B cell (primary cell): ENCODE measurements at regions not wholly inside any gene's neighbourhood (a gene's known extent, or its start where the extent isn't known, plus 50 kb on each side); places are given as distances from the start of the nearest gene placed in this dataset.

Source experiments
- ATAC-seq: fragments of 200-7000 bp; cut with Tn5 transposase; one replicate; pipeline ENCODE4 v1.10.0; 2021; ENCODE audit warnings: low read depth, mild to moderate bottlenecking, moderate number of reproducible peaks, moderate library complexity
- CTCF ChIA-PET: fragments of 350-600 bp; sonication (Branson Sonifier 250); formaldehyde crosslinking; loops from one replicate; lab custom pipeline; 2021; ENCODE audit warnings: antibody characterized with exemption, inconsistent platforms; lab: Charles Lee
- POLR2A ChIA-PET: fragments of 350-600 bp; sonication (Branson Sonifier 250); formaldehyde crosslinking; loops from one replicate; lab custom pipeline; 2021; ENCODE audit warnings: antibody characterized with exemption; lab: Charles Lee
- DNase-seq: peaks from one replicate; pipeline ENCODE4 v3.0.0; 2013
- H2AFZ ChIP-seq: 2 replicates; pipeline ENCODE4 v1.6.1; 2012; ENCODE audit warnings: mild to moderate bottlenecking, low read depth, low read length; ENCODE audit not compliant: insufficient read depth, poor library complexity, severe bottlenecking
- H3K27ac ChIP-seq, 2 donors: 1 replicate in 1 of 2; 2 replicates in 1 of 2; pipeline ENCODE4 v1.5.1; 2012 to 2013; ENCODE audit warnings: low read length in 2 of 2, mild to moderate bottlenecking in 2 of 2, moderate library complexity in 1 of 2
- H3K27me3 ChIP-seq, 4 experiments: fragments of 200-600 bp in 1 of 4; sonication (generic) in 1 of 4; replicated peaks in 1 of 4; 1 replicate in 2 of 4; 2 replicates in 2 of 4; pipeline versions ENCODE4 v1.6.1 to v1.7.0; 2013 to 2016; ENCODE audit warnings: low read length in 3 of 4, mild to moderate bottlenecking in 2 of 4, mixed read lengths in 1 of 4, moderate library complexity in 1 of 4; ENCODE audit not compliant: insufficient read depth in 4 of 4, control insufficient read depth in 3 of 4; ENCODE audit errors: control extremely low read depth in 1 of 4
- H3K36me3 ChIP-seq, 2 experiments: replicated peaks in 1 of 2; 1 replicate in 1 of 2; 2 replicates in 1 of 2; pipeline versions ENCODE4 v1.6.1 to v1.7.1; 2013; ENCODE audit warnings: low read length in 1 of 2; ENCODE audit not compliant: insufficient read depth in 2 of 2, control insufficient read depth in 1 of 2; ENCODE audit errors: control extremely low read depth in 1 of 2, extremely low read depth in 1 of 2
- H3K4me1 ChIP-seq, 2 donors: fragments of 200-600 bp in 1 of 2; sonication (generic) in 1 of 2; 1 replicate in 1 of 2; 2 replicates in 1 of 2; pipeline versions ENCODE4 v1.5.1 to v1.6.1; 2013 to 2017; ENCODE audit warnings: low read length in 2 of 2; ENCODE audit not compliant: control insufficient read depth in 2 of 2, insufficient read depth in 2 of 2
- H3K4me2 ChIP-seq: replicated peaks from 2 replicates; pipeline ENCODE3; 2012; ENCODE audit warnings: mild to moderate bottlenecking, low read depth, low read length; ENCODE audit not compliant: poor library complexity, severe bottlenecking
- H3K4me3 ChIP-seq, 5 experiments: fragments of 200-600 bp in 1 of 5; sonication (generic) in 1 of 5; 1 replicate in 3 of 5; 2 replicates in 2 of 5; pipeline versions ENCODE4 v1.5.1 to v1.7.0; 2011 to 2016; ENCODE audit warnings: low read length in 4 of 5, mild to moderate bottlenecking in 4 of 5, low read depth in 2 of 5, control low read depth in 1 of 5, moderate library complexity in 1 of 5; ENCODE audit not compliant: insufficient read depth in 1 of 5; ENCODE audit errors: control extremely low read depth in 1 of 5, extremely low read depth in 1 of 5
- H3K79me2 ChIP-seq: fragments of 200-600 bp; sonication (generic); one replicate; pipeline ENCODE4 v1.6.0; 2016; ENCODE audit warnings: low read length; ENCODE audit not compliant: control insufficient read depth, insufficient read depth
- H3K9ac ChIP-seq: fragments of 200-600 bp; sonication (generic); 2 replicates; pipeline ENCODE4 v1.6.1; 2017; ENCODE audit warnings: mild to moderate bottlenecking, low read length, moderate library complexity
- H3K9me3 ChIP-seq, 3 donors: one replicate each; pipeline versions ENCODE4 v1.6.1 to v1.7.1; 2013; ENCODE audit warnings: low read length in 2 of 3; ENCODE audit not compliant: control insufficient read depth in 2 of 3, insufficient read depth in 1 of 3; ENCODE audit errors: control extremely low read depth in 1 of 3
- H4K20me1 ChIP-seq: 2 replicates; pipeline ENCODE4 v1.6.0; 2012; ENCODE audit warnings: mild to moderate bottlenecking, low read length; ENCODE audit not compliant: insufficient read depth, control insufficient read depth, poor library complexity, severe bottlenecking
- H3K27ac Mint-ChIP-seq: one replicate; pipeline ENCODE4 v1.8.0; 2021; ENCODE audit warnings: mixed read lengths
- H3K27me3 Mint-ChIP-seq: one replicate; pipeline ENCODE4 v1.8.0; 2021; ENCODE audit warnings: mixed read lengths
- H3K4me1 Mint-ChIP-seq: one replicate; pipeline ENCODE4 v1.8.0; 2021; ENCODE audit warnings: mixed read lengths
- H3K4me3 Mint-ChIP-seq: one replicate; pipeline ENCODE4 v1.8.0; 2021; ENCODE audit warnings: mixed read lengths
- H3K9me3 Mint-ChIP-seq: one replicate; pipeline ENCODE4 v1.8.0; 2022; ENCODE audit warnings: mixed read lengths; ENCODE audit not compliant: insufficient read depth
- CTCF ChIP-seq: fragments of 200-600 bp; IDR thresholded peaks from one replicate; pipeline ENCODE4 v1.8.0; 2022; ENCODE audit warnings: antibody characterized with exemption, mild to moderate bottlenecking
- EZH2 ChIP-seq: IDR thresholded peaks from 2 replicates; pipeline ENCODE4 v1.6.1; 2012; ENCODE audit warnings: borderline replicate concordance, low read depth, mild to moderate bottlenecking, moderate library complexity, low read length; ENCODE audit not compliant: insufficient read depth, poor library complexity, severe bottlenecking
- WGBS: methylation state at CpG from one replicate; pipeline ENCODE4 v1.1.5; 2013; ENCODE audit warnings: missing lambda C conversion rate; ENCODE audit not compliant: insufficient coverage; 5-methylcytosine and 5-hydroxymethylcytosine counted together
- intact Hi-C: fragments of 100-400 bp; cut with micrococcal nuclease; formaldehyde crosslinking; loops from one replicate; pipeline ENCODE4 v1.10.0; 2022

- H3K36me3 ChIP-seq, result no peaks in the 10 kb centered on the region
- peaks cover 24% of the 10 kb centered on the region for H3K27me3 Mint-ChIP-seq
- ATAC-seq (no peak), DNase-seq (no peak)
- intact Hi-C loops, result no loop called here
- H3K27ac Mint-ChIP-seq, result no peak overlapping the region
- POLR2A ChIA-PET, result no interaction called here
- no peaks in the 10 kb centered on the region for H3K9me3 Mint-ChIP-seq
- H3K4me3 Mint-ChIP-seq, result no peak overlapping the region
- no peaks in the 10 kb centered on the region for H3K9me3 ChIP-seq
- H3K27me3 ChIP-seq, result peaks cover 0 to 3% (median 0%) of the 10 kb centered on the region in 4 experiments
- 86% methylated on average over 19 of the region's 20 CpGs for WGBS
- CTCF ChIA-PET, result no interaction called here
- no peak for TF ChIP-seq EZH2
- H2AFZ ChIP-seq, result no peak overlapping the region
- H3K4me3 ChIP-seq, result no peak overlapping the region
- H3K4me1 Mint-ChIP-seq, result no peaks in the 10 kb centered on the region
- no peaks in the 10 kb centered on the region for H3K4me1 ChIP-seq
- H3K79me2 ChIP-seq, result no peaks in the 10 kb centered on the region
- no peak overlapping the region for H3K9ac ChIP-seq
- no peak overlapping the region for H3K4me2 ChIP-seq
- H3K27ac ChIP-seq, result no peak overlapping the region
- no peaks in the 10 kb centered on the region for H4K20me1 ChIP-seq
Observed at GRCh38 chr6:170025341-170025911, 265.5 kb downstream of the DLL1 start.

GRCh38 chr6:170024940-170025339 is 265.9 kb downstream of the DLL1 start:
- H3K4me1 ChIP-seq, result no peaks in the 10 kb centered on the region
- H3K27me3 ChIP-seq, result peaks cover 0 to 3% (median 0%) of the 10 kb centered on the region in 4 experiments
- H3K27ac ChIP-seq, result no peak overlapping the region
- Mint-ChIP-seq H3K9me3 (no peaks in the 10 kb centered on the region), H3K27me3 (peaks cover 25% of the 10 kb centered on the region), H3K4me3 (no peak overlapping the region), H3K27ac (no peak overlapping the region), H3K4me1 (no peaks in the 10 kb centered on the region)
- no peak overlapping the region for H3K4me3 ChIP-seq
- DNase-seq, result no peak
- no peak overlapping the region for H3K4me2 ChIP-seq
- intact Hi-C loops, result no loop called here
- TF ChIP-seq EZH2 (no peak), CTCF (no peak)
- H2AFZ ChIP-seq, result no peak overlapping the region
- no peaks in the 10 kb centered on the region for H3K79me2 ChIP-seq
- POLR2A ChIA-PET, result no interaction called here
- WGBS, result 79% methylated on average over 7 of the region's 7 CpGs
- no peak for ATAC-seq
- H3K9me3 ChIP-seq, result no peaks in the 10 kb centered on the region
- no peak overlapping the region for H3K9ac ChIP-seq
- H3K36me3 ChIP-seq, result no peaks in the 10 kb centered on the region
- no peaks in the 10 kb centered on the region for H4K20me1 ChIP-seq
- CTCF ChIA-PET, result no interaction called here
